Duodenal mucosa (tissue), 2 donors: ENCODE measurements at regions not wholly inside any gene's neighbourhood (a gene's known extent, or its start where the extent isn't known, plus 50 kb on each side); places are given as distances from the start of the nearest gene placed in this dataset.

Experiments
- H3K27ac ChIP-seq: one replicate; pipeline ENCODE4 v1.7.0; 2013; ENCODE audit warnings: low read depth, low read length
- H3K27me3 ChIP-seq, 2 donors: one replicate each; pipeline ENCODE4 v1.7.0; 2013; ENCODE audit warnings: low read length in 2 of 2, control low read depth in 1 of 2; ENCODE audit not compliant: insufficient read depth in 2 of 2, control insufficient read depth in 1 of 2
- H3K36me3 ChIP-seq, 2 donors: one replicate each; pipeline ENCODE4 v1.7.0; 2013; ENCODE audit warnings: low read length in 2 of 2, control low read depth in 1 of 2; ENCODE audit not compliant: insufficient read depth in 2 of 2, control insufficient read depth in 1 of 2
- H3K4me1 ChIP-seq, 2 donors: one replicate each; pipeline ENCODE4 v1.7.0; 2013; ENCODE audit warnings: low read length in 2 of 2, control low read depth in 1 of 2; ENCODE audit not compliant: insufficient read depth in 2 of 2, control insufficient read depth in 1 of 2
- H3K4me3 ChIP-seq, 2 donors: one replicate each; pipeline ENCODE4 v1.7.0; 2013; ENCODE audit warnings: low read length in 2 of 2, low read depth in 1 of 2
- H3K9ac ChIP-seq, 2 donors: one replicate each; pipeline ENCODE4 v1.7.0; 2013; ENCODE audit warnings: low read length in 2 of 2, low read depth in 1 of 2
- H3K9me3 ChIP-seq, 2 donors: one replicate each; pipeline ENCODE4 v1.7.0; 2013; ENCODE audit warnings: low read length in 2 of 2, control low read depth in 1 of 2; ENCODE audit not compliant: control insufficient read depth in 1 of 2

- no peaks in the 10 kb centered on the region for H3K9me3 ChIP-seq
- no peak overlapping the region for H3K9ac ChIP-seq
- no peaks in the 10 kb centered on the region for H3K4me1 ChIP-seq
- H3K36me3 ChIP-seq = no peaks in the 10 kb centered on the region
- H3K4me3 ChIP-seq = no peak overlapping the region
- no peak overlapping the region for H3K27ac ChIP-seq
- H3K27me3 ChIP-seq = peaks cover 0 to 5% of the 10 kb centered on the region in 2 donors
These were observed 389.2 kb downstream of the MIAT start for GRCh38 chr22:27046603-27047002.

- Histone ChIP-seq H3K4me1 (no peaks in the 10 kb centered on the region), H3K9me3 (no peaks in the 10 kb centered on the region), H3K9ac (no peak overlapping the region), H3K27ac (no peak overlapping the region), H3K4me3 (no peak overlapping the region), H3K27me3 (no peaks in the 10 kb centered on the region), H3K36me3 (no peaks in the 10 kb centered on the region)
These were observed 393.4 kb downstream of the MIAT start for GRCh38 chr22:27050771-27051170.

GRCh38 chr22:27051407-27051806 lies 394.0 kb downstream of the MIAT start:
- Histone ChIP-seq H3K4me3 (no peak overlapping the region), H3K9me3 (no peaks in the 10 kb centered on the region), H3K27me3 (no peaks in the 10 kb centered on the region), H3K4me1 (no peaks in the 10 kb centered on the region), H3K27ac (no peak overlapping the region), H3K36me3 (no peaks in the 10 kb centered on the region), H3K9ac (no peak overlapping the region)

GRCh38 chr22:27057717-27058116 lies 400.3 kb downstream of the MIAT start:
- no peaks in the 10 kb centered on the region for H3K36me3 ChIP-seq
- no peaks in the 10 kb centered on the region for H3K27me3 ChIP-seq
- H3K9me3 ChIP-seq = no peaks in the 10 kb centered on the region
- H3K4me3 ChIP-seq = no peak overlapping the region
- no peak overlapping the region for H3K27ac ChIP-seq
- H3K4me1 ChIP-seq = no peaks in the 10 kb centered on the region
- H3K9ac ChIP-seq = no peak overlapping the region

- H3K9me3 ChIP-seq = no peaks in the 10 kb centered on the region
- peaks cover 0 to 2% of the 10 kb centered on the region in 2 donors for H3K27me3 ChIP-seq
- no peak overlapping the region for H3K4me3 ChIP-seq
- H3K4me1 ChIP-seq = no peaks in the 10 kb centered on the region
- H3K36me3 ChIP-seq = no peaks in the 10 kb centered on the region
- no peak overlapping the region for H3K9ac ChIP-seq
- H3K27ac ChIP-seq = no peak overlapping the region
These were observed 402.8 kb downstream of the MIAT start for GRCh38 chr22:27060190-27060589.

- H3K9me3 ChIP-seq = no peaks in the 10 kb centered on the region
- H3K4me3 ChIP-seq = no peak overlapping the region
- no peak overlapping the region for H3K27ac ChIP-seq
- no peaks in the 10 kb centered on the region for H3K4me1 ChIP-seq
- H3K27me3 ChIP-seq = peaks cover 0 to 2% of the 10 kb centered on the region in 2 donors
- no peak overlapping the region for H3K9ac ChIP-seq
- H3K36me3 ChIP-seq = no peaks in the 10 kb centered on the region
These were observed 405.5 kb downstream of the MIAT start for GRCh38 chr22:27062910-27063309.

GRCh38 chr22:27063406-27063805 lies 406.0 kb downstream of the MIAT start:
- Histone ChIP-seq H3K36me3 (no peaks in the 10 kb centered on the region), H3K4me3 (no peak overlapping the region), H3K27me3 (peaks cover 0 to 2% of the 10 kb centered on the region in 2 donors), H3K9me3 (no peaks in the 10 kb centered on the region), H3K9ac (no peak overlapping the region), H3K27ac (no peak overlapping the region), H3K4me1 (no peaks in the 10 kb centered on the region)

- H3K27ac ChIP-seq = no peak overlapping the region
- H3K9me3 ChIP-seq = no peaks in the 10 kb centered on the region
- no peak overlapping the region for H3K4me3 ChIP-seq
- H3K27me3 ChIP-seq = peaks cover 0 to 2% of the 10 kb centered on the region in 2 donors
- H3K4me1 ChIP-seq = no peaks in the 10 kb centered on the region
- no peak overlapping the region for H3K9ac ChIP-seq
- no peaks in the 10 kb centered on the region for H3K36me3 ChIP-seq
These were observed 406.5 kb downstream of the MIAT start for GRCh38 chr22:27063841-27064240.

GRCh38 chr22:27064386-27064785 lies 407.0 kb downstream of the MIAT start:
- Histone ChIP-seq H3K4me3 (no peak overlapping the region), H3K4me1 (no peaks in the 10 kb centered on the region), H3K27me3 (peaks cover 0 to 2% of the 10 kb centered on the region in 2 donors), H3K27ac (no peak overlapping the region), H3K9ac (no peak overlapping the region), H3K36me3 (no peaks in the 10 kb centered on the region), H3K9me3 (no peaks in the 10 kb centered on the region)

GRCh38 chr22:27065279-27065678 lies 407.9 kb downstream of the MIAT start:
- Histone ChIP-seq H3K9me3 (no peaks in the 10 kb centered on the region), H3K4me1 (no peaks in the 10 kb centered on the region), H3K27ac (no peak overlapping the region), H3K9ac (no peak overlapping the region), H3K4me3 (no peak overlapping the region), H3K27me3 (peaks cover under 1 to 5% of the 10 kb centered on the region in 2 donors), H3K36me3 (no peaks in the 10 kb centered on the region)

GRCh38 chr22:27066856-27067255 lies 409.5 kb downstream of the MIAT start:
- Histone ChIP-seq H3K27ac (no peak overlapping the region), H3K27me3 (peaks cover 5% of the 10 kb centered on the region in 2 donors), H3K36me3 (no peaks in the 10 kb centered on the region), H3K9ac (no peak overlapping the region), H3K4me1 (no peaks in the 10 kb centered on the region), H3K4me3 (no peak overlapping the region), H3K9me3 (no peaks in the 10 kb centered on the region)
